ENCODE measurements at regions not wholly inside any gene's neighbourhood (a gene's known extent, or its start where the extent isn't known, plus 50 kb on each side); places are given as distances from the start of the nearest gene placed in this dataset.
"Not testable (repeated sequence)": the region's sequence is repeated elsewhere in the genome, so short reads cannot be mapped to it uniquely, and the experiment has no call there.

DNA sequence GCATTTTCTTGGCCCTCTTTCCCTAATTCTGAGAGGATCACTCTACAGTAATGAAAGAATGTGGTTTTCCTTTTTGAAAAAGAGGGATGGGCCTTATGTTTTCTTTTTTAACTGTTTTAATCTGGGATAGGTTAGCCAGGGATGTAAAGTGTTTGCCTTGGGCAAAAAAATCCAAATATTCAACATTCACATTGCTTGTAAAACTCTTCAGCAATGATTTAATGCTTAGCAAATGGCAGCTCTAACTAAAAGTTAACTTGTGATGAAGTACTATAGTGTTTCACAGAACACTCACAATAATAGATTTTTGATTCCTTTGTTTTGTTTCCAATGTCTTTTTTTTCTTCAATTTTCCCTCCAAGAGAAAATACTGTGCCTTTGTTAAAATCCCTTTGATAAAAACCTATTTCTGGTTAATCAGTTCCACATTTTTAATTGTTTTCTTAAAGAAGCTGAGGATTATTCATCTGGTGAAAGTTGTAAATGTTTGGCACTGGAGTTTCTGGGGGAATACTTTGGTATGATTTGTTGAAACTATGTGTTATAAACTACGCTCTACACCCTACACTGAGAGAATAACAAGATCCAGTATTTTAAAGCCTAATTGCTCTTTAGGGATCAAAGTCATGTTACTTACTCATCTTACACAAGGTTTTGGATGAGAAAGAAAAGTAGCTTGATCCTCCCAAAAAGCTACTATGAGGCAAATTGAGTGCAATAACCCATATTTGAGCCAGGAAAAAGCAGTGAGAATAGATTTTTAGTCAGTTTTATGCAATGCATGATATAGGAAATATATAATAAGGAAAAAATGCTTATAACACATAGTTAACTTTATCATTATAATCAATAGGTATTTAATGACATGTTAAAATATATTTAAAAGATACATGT is 335.8 kb downstream of the EPHA7 start:
- no peak for DNase-seq (ENCODE audit: low read depth in 3 of 3)

DNA sequence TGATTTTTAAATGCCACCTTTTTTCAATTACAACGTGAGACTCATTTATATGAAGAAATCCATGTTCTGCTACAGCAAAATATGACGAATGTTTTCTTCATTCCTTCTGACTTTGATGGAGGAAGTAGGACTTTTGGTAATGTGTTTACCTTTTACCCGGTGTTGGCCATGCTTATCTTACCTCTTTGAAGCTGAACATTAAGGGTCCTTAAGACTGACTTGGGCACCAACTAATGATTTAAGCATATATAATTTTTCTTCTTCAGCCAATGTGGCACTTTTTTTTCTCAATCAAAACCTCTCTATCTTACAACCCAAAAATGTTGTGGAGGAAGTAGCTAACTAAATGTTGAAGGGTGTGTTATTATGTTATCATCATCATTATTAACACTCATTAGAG is 337.5 kb downstream of the EPHA7 start:
- no peak for DNase-seq (ENCODE audit: low read depth in 3 of 3)

DNA sequence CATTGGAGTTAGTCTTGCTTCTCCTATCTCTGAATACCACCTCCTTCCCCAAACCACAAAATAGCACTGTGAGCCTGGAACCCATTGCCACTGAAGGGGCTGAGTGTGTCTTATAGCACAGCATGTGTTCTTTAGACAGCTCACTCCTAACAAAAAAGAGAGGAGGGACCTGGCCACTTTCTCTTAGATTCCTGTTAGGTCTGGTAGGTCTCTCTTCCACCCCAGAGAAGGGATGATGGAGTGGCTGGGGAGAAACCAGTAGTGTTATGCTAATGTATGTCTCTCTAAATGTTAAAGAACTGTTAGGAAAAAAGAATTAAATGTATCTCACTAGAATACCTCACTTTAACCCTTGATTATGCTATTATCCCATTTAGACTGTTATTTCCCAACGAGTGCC is 340.3 kb downstream of the EPHA7 start:
- no peak for DNase-seq (ENCODE audit: low read depth in 3 of 3)

DNA sequence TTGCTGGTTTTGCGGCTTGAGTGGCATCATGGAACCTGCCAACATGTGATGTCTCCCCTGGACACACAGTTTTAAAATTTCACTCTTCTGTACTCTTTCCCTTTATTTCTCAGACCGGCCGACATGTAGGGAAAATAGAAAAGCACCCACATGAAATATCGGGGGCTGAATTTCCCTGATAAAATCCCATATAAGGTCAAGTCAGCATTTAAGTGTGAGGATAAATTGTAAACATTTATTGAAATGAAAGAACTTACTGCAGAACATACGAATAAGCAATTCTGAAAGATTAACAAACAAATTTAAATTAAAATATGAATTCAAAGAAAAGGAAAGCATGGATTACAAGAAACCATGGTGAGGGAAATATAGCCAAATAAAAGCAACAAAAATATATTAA is 345.5 kb downstream of the EPHA7 start:
- DNase-seq (ENCODE audit: low read depth in 3 of 3): no peak

DNA sequence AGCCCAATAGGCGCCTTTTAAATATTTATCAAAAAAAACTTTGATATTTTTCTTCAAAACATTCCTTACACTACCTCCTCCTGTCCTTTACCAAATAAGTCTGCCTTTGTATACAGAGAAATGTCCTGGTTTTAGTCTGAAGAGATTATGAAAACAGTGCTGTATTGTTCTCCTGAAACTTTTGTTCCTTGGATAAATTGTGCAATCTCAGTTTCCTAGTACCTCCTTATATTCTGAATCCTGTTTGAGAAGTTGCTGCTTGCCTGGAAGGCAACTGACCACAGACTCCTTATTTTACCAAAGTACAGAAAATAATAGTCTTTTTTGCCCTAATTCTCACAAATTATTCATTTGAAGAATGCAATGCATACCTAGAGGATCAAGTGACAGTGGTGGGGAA is 349.5 kb downstream of the EPHA7 start:
- no peak for DNase-seq (ENCODE audit: low read depth in 3 of 3)

DNA sequence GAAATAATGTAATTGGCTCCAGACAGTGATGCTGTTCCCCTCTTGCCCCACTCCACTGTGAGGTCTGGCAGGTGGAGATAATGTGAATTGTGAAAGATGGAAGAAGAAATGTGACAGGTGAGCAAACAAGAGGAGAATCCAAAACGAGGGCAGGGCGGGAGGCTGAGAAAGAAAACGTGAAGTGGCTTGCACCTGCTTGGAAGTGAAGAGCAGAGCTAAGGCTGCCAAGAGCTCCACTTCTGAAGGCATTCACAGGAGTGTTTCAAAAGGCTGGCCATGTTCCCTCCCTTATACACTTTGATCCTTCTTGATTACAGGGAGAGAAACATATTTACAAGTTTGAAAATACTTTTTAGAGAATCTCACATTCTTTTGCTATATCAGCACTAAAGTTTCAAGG is 359.4 kb downstream of the EPHA7 start:
- DNase-seq (ENCODE audit: low read depth in 3 of 3): no peak

DNA sequence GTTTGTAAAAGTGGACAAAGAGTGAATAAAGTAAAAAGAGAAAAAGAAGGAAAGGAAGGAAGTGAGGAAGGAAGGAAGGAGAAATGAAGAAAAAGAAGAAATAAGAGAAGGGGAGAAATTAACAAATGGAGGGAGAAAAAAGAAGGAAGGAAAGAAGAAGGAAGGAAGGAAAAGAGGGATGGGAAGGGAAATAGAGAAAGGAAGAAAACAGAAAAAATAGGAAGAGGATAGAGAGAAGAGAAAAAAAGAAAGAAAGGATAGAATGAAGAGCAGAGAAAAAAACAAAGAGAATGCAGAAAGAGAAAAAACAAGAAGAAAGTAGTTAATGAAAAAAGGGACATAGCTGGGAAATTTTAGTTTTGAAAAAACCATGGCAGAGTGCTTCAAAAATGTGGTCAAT is 361.8 kb downstream of the EPHA7 start:
- DNase-seq (ENCODE audit: low read depth in 3 of 3): no peak

DNA sequence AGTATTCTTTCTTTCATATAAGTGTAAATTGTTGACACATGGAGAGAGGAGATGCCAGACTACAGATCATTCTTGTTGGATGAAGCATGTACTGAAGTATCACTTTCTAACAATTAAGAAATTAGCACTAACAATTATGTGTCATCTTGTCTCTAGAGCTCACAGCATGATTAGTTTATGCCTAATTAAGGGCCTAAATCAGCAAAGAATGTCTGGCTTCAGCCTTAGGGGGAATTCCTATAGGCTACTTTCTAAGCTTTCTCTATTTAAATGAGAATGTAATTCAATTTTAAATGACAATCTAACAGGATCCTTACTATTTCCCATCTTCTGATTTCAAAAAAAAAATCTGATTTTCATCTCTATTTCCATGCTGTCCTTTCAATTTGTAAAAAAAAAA is 371.0 kb downstream of the EPHA7 start:
- no peak for DNase-seq (ENCODE audit: low read depth in 3 of 3)

DNA sequence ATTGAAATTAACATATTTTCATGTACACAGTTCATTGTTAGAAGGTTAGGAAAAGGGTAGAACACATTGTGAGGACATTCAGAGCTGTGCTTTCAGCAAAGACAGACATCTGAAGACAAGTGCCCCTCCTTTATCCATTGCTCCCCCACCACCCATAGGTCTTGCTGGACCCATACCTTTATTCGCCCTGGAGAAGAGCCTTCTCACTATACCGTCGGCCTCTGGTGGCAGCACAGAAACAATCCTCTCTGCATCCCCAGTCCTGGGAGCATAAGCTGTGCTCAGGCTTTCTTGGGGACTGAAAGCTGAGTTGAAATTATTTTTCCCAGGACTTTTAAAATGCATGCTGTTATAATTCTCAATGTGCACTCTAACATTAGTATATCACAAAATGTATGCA is 372.3 kb downstream of the EPHA7 start:
- no peak for DNase-seq (ENCODE audit: low read depth in 3 of 3)

DNA sequence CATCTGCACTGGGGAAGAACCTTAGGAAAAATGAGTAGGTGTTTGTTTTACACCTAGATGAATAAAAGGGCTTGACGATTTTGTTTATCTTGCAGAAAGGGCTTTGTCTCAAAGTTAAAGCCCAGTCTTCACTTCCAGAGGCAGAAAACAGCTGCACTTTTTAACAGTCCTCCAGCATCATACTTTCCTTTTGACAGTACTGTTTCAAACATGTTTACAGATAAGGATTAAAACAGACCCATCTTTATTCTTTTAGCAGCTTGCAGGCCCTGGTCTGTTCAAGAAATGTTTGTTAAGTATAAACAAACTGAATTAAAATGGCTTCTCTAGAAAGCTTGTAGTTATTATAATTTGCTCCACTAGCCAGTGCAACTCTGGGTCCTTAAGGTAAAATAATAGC is 374.2 kb downstream of the EPHA7 start:
- no peak for DNase-seq (ENCODE audit: low read depth in 3 of 3)

DNA sequence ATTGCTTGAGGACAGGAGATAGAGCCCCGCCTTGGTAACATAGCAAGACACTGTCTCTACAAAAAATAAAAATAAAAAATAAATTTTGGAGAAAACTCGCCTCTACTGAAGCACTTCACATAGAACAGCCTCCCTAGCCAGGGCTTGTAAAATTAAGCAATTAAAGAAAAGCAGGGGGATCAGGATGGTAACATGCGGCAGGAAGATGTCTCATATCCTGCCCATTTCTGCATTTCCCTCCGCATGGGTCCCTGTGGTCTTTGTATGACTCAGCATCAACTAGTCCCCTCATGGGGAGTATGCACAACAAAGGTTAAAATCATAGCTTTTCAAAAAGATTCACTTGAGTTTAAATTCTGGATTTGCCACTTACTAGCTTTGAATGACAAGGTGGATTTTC is 379.0 kb downstream of the EPHA7 start:
- DNase-seq (ENCODE audit: low read depth in 3 of 3): no peak

DNA sequence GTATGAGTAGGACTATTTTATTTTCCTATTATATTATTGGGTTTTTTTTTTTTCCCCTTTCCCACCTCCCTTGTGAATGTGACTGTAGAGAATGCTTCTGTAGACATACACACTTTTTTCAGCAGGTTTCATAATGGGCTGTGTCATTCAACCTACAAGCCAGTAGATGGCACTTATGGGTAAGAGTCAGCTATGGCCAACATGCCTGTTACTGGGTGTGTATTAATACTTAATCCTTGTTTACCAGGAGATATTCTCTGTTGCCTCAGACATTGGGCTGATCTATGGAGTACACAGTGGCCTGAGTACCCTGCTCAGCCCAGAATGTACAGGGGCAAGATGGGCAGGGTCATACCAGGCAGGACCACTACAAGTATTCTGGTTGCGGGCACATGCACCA is 382.5 kb downstream of the EPHA7 start:
- DNase-seq (ENCODE audit: low read depth in 3 of 3): no peak

DNA sequence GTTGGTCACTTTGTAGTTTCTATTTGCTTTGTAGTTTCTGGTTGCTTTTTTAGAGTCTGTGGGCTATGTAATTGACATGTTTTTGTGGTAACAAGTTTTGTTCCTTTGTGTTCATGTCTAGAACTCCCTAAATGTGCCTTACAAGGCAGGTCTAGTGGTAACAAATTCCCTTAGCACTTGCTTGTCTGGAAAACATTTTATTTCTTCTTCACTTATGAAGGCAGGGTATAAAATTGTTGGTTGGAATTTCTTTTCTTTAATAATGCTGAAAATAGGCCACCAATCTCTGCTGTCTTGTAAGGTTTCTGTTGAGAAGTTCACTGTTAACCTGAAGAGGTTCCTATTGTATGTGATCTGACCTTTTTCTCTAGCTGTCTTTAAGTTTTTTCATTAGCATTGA is 383.6 kb downstream of the EPHA7 start:
- no peak for DNase-seq (ENCODE audit: low read depth in 3 of 3)

DNA sequence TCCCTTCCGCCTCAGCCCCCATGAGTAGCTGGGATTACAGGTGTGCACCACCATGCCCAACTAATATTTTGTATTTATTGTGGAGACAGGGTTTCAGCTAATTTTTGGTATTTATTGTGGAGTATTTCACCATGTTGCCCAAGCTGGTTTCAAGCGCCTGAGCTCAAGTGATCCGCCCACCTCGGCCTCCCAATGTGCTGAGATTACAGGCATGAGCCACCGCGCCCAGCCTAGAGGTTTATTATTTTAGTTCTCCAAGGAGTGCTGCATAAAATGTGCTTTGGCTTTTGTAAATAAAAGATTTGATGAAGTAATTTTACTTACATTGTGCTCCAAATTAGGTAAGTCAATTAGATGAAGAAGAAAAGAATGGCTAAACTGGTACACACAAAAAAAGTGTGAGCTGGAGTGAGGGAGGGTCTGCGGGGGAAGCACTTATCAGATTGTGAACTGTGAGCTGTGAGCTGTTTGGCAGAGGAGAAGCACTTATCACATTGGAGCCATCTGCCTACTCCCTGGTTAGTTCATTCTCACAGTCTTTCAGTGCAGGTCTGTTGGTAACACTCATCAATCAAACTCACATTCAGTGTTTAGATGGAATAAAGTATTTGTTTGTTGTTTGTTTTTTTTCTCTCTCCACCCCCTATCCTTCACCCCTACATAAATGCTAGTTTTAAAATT is 398.0 kb downstream of the EPHA7 start:
- DNase-seq (ENCODE audit: low read depth in 3 of 3): no peak

DNA sequence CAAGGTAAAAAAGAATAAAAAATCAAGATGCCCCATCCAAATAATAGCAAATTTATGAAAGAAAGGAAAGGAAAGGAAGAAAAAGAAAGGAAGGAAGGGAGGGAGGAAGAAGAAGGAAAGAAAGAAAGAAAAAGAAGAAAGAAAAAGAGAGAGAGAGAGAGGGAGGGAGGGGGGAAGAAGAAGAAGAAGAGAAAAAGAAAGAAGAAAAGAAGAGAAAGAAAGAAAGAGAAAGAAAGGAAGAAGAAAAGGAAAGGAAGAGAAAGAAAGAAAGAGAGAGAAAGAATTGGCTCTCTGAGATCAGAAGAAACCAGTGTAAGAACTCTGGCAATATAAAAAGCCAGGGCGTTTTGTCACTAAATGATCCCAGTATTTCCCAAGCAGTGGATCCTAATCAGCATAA is 401.7 kb downstream of the EPHA7 start:
- no peak for DNase-seq (ENCODE audit: low read depth in 3 of 3)

DNA sequence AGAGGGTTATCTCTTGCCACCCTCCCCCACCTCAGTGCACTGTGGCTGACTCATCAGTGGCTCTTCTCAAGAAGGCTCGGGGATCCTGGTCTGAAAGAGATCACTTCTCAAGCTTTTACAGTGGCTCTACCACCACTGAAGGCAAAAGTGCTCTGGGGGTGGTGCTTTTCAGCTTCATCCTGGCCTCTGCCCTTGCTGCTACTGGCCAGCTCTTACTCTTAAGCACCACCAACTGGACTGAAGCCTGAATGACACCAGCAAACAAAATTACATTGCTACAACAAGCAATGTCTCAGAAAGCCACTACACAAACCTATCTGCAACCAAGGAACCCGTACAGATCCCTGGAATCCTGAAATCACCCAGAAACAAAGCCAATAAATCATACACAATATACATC is 402.1 kb downstream of the EPHA7 start:
- no peak for DNase-seq (ENCODE audit: low read depth in 3 of 3)

DNA sequence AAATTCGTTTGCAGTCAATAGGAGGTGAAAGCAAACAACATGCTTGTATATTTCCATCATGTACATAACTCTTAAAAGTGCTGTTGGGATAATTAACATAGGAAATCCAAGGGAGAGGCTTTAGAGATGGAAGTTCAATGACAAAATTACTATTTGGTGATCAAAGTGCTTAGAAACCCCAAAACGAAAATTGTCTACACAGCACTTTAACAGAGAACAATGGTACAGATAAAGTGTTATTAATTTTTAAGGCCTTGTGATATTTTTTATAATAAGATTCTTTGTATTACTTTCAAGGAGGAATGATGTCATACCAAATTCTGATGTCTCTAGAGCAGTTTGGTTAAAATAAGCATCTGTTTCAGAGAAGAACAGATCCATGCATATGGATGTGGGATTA is 406.3 kb downstream of the EPHA7 start:
- no peak for DNase-seq (ENCODE audit: low read depth in 3 of 3)

DNA sequence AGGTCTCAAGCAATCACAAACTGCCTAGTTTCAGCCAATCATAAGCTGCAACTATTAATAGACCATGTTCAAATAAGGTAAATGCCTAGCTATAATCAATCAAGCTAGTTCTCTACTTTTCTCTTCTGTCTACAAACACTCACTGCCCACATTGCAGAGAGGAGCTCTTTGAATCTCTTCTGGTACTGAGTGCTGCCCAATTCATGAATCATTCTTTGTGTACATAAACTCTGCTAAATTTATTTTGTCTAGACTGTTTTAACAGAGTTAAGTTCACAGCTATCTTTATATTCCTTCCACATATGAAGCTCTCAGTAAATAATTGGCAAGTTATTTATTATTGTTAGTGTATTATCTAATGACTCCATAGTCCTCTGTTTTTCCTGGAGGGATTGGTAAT is 411.0 kb downstream of the EPHA7 start:
- DNase-seq (ENCODE audit: low read depth in 3 of 3): no peak

DNA sequence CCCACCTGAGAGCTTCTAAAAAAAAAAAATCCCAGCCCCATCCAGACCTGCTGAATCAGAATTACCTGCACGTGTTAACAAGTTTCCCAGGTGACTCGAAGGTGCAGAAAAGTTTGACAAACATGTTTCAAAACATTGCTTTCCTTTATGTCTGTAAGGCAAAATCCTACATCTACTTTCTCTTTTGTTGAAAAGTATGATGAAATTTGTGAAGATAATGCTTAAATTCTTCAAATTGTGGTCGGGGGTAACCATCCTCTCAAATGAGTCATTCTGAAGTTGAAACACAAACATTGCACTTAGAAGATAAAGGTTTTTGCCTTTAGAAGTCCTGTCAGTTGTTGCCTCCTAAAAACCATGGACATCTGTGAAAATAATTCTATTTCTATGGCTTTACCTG is 429.7 kb downstream of the EPHA7 start:
- no peak for DNase-seq (ENCODE audit: low read depth in 3 of 3)

DNA sequence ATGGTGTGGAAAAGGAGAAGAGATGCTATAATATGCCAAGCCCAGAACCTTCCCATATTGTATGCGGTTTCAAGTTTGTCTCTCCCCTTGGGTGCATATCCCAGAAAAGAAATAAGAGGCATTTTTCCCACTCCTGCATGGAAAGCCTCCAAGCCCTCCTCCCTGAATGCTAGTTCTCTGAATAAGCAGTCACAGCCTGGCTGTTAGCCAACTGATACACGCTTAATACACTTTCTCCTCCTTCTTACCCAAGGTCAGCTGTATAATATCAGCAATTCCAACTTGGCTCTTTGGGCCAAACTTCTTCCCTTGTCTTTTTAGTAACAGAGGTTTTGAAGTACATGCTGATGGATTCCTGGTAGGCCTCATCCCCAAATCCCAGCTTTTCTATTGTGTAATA is 440.1 kb downstream of the EPHA7 start:
- no peak for DNase-seq (ENCODE audit: low read depth in 3 of 3)

DNA sequence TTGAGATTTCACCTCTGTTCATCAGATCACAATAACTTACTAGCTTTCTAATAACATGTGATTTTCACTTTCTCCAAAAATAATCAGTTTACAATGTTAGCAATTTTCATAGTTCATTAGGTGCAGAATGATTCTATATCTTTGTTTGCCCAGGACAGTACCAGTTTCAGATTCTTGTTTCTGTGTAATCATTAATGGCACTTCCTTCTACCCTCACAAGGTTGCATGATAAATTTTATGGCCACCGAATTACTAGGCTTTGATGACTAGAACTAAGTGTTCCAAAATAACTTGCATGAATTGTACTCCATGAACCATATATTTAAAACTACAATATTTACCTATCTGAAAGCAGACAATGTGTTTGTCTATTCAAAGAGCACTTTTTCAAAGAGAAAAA is 442.3 kb downstream of the EPHA7 start:
- DNase-seq (ENCODE audit: low read depth in 3 of 3): no peak

DNA sequence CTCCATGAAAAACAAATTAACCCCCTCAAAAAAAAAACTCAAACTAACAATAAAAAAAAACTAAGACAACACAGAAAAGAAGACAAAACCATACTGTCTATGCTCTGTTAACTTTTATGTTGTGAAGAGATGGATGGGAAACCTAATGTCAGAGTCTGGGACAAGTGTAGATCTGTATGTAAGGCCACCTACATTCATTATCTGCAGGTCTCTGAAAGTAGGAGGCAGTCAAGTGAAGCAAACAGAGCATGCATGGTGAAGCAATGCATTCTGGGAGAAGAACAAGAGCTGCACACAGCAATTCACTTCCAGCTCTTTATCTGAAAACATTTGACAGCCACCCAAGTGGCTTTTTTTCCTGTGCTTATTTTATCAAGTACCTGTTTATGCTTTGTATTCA is 452.0 kb downstream of the EPHA7 start:
- no peak for DNase-seq (ENCODE audit: low read depth in 3 of 3)

DNA sequence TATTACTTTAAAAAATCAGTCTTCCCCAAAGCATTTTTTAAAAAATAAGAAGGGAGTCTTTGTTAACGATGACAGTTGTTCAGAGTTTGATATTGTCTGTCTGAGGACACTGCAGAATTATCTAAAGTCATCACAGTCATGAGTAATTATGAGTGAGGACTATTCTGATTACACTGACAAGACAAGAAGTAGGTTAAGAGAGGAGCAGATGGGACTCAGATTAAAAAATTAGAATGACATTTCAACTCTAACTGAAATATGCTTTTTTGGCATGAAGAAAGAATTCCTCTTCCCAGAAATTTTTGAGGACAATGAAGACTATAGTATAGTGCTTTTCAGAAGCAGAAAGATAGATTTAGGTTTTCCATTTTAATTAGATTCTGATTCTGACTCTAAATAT is 456.5 kb downstream of the EPHA7 start:
- no peak for DNase-seq (ENCODE audit: low read depth in 3 of 3)

DNA sequence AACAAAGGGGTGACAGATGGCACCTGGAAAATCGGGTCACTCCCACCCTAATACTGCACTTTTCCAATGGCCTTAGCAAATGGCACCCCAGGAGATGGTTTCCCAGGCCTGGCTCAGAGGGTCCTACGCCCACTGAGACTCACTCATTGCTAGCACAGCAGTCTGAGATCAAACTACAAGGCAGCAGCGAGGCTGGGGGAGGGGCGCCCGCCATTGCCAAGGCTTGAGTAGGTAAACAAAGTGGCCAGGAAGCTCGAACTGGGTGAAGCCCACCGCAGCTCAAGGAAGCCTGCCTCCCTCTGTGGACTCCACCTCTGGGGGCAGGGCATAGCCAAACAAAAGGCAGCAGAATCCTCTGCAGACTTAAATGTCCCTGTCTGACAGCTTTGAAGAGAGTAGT is 467.2 kb downstream of the EPHA7 start:
- not testable (repeated sequence) for DNase-seq (ENCODE audit: low read depth in 3 of 3)
